Epithelial cell of esophagus (primary cell): ENCODE measurements at regions not wholly inside any gene's neighbourhood (a gene's known extent, or its start where the extent isn't known, plus 50 kb on each side); places are given as distances from the start of the nearest gene placed in this dataset.

Experiments used
- DNase-seq: peaks from one replicate; pipeline ENCODE4 v3.0.0; 2010; ENCODE audit warnings: low read depth
- H3K4me3 ChIP-seq: 2 replicates; pipeline ENCODE4 v1.5.1; 2011; ENCODE audit warnings: mild to moderate bottlenecking, low read length, control low read depth
- TF ChIP-seq, protein P1 (sequence below): IDR thresholded peaks from 2 replicates; pipeline ENCODE4 v1.5.1; 2011; ENCODE audit warnings: low read depth, mild to moderate bottlenecking, low read length, control low read depth, inconsistent platforms; ENCODE audit not compliant: insufficient read depth; ENCODE audit errors: missing control alignments

DNA sequence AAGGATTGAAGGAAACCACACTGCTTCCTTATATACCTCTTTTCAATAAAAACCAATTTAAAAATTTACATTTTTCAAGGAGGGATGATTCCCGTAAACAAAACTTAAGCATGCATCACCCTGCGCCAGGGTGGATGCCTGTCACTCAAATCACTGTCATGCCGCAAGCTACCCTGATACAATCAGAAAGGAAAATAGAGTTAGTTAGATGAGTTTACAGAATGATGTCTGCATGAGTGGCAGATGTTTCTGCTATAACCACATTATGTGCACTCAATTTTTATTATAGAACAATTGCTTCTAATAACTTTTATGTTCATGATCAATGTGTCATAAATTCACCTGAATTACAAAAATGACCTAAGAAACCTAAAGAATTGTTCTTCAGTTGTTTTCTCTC is 123.4 kb upstream of the ADGRL4 start:
- TF ChIP-seq, protein P1, sequence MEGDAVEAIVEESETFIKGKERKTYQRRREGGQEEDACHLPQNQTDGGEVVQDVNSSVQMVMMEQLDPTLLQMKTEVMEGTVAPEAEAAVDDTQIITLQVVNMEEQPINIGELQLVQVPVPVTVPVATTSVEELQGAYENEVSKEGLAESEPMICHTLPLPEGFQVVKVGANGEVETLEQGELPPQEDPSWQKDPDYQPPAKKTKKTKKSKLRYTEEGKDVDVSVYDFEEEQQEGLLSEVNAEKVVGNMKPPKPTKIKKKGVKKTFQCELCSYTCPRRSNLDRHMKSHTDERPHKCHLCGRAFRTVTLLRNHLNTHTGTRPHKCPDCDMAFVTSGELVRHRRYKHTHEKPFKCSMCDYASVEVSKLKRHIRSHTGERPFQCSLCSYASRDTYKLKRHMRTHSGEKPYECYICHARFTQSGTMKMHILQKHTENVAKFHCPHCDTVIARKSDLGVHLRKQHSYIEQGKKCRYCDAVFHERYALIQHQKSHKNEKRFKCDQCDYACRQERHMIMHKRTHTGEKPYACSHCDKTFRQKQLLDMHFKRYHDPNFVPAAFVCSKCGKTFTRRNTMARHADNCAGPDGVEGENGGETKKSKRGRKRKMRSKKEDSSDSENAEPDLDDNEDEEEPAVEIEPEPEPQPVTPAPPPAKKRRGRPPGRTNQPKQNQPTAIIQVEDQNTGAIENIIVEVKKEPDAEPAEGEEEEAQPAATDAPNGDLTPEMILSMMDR: no peak
- no peak for DNase-seq
- no peak overlapping the region for H3K4me3 ChIP-seq

DNA sequence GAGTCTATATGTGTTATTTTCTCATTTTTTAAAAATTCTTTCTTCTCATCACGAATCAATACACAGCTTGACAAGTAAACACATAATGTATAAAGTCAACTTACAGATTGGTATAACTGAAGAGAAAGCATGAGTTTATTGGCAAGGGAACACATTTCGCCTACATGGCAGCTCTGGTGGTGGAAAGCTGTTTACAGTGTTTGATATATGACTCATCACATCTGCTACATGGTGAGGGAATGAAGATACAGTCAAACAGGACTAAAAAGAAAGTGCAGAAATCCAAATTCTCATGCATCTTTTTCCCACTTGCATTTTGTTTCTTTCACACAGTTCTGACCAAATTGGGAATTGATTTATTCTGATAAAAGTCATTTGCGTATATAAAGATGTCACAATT is 122.2 kb upstream of the ADGRL4 start:
- TF ChIP-seq, protein P1: peak; percentile 6
- DNase-seq: peak; percentile 64
- H3K4me3 ChIP-seq: no peak overlapping the region

DNA sequence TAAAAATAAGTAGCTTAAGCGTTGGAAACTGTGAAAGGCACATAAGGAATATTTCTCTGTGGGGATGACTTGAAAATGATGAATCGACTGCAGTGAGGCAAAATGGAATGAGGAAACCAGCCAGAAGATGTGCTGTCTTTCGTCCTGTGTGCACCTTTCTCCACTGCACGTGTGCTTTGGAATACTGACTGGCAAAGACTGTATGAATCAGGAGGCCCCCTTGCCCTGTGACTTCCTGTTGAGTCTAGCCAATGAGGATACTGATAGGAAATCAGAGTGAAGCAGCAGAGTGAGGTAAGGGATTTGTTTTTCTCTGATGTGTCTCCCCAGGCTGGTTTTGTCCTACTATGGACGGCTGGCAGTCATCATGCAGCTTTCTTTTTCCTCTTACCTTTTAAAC is 118.2 kb upstream of the ADGRL4 start:
- TF ChIP-seq, protein P1: no peak
- no peak overlapping the region for H3K4me3 ChIP-seq
- DNase-seq: peak; percentile 63

DNA sequence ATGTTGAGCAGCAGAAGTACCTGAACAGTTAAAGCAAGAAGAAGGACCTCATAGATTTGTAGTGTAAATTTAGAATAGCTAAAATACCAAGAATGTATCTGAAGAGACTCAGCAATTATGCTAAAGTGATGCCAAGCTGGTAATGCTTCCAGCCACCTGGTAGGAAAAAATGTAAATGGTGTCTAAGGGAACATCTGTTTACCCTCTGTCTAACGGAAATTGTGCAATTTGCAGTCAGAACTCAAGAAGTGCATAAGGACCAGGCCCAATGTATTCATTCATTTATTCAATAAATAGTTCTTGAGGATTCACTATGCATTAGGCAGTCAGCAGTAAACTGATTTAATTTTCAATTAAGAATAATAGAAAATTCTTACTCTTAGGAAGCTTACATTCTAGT is 116.0 kb upstream of the ADGRL4 start:
- DNase-seq: no peak
- TF ChIP-seq, protein P1: no peak

DNA sequence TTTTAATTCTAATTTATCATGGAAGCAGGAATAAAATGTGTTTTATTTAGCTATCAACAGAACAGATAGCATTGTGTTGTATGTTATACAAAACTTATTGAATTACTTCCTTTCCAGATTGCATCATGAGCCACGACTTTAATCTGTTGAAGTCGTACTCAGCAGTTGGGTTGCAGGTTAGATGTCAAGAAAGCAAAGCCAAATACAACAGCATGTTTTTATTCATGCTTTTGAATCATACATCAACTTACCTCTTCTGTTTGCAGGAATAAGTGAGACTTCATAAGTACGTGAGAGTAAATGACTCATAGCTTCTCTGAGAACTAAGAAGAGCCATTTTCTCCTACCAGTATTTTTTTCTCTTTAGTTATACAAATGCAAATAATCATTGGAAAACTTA is 110.8 kb upstream of the ADGRL4 start:
- peak; percentile 24 for DNase-seq
- H3K4me3 ChIP-seq: no peak overlapping the region
- TF ChIP-seq, protein P1: no peak

More for the DNA sequence above, 116.0 kb upstream of the ADGRL4 start:
- no peak overlapping the region for H3K4me3 ChIP-seq

DNA sequence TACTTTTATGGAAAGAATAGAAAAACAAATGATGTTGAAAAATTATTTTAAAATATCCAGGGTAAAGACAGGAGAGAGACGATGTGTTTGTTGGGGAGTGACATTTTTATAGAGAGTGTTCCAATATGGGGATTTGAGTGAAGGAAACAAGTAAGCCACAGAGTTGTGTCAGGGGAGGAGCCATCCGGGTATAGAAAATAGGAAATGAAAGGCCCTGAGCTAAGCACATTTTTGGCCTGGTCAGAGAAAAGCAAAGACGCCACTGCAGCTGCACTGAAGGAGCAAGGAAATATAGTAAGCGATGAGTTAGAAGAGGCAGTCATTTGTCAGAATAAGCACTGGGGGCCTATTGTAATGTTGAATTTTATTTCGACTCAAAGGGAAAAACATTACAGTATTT is 107.3 kb upstream of the ADGRL4 start:
- DNase-seq: no peak
- no peak overlapping the region for H3K4me3 ChIP-seq
- TF ChIP-seq, protein P1: no peak

DNA sequence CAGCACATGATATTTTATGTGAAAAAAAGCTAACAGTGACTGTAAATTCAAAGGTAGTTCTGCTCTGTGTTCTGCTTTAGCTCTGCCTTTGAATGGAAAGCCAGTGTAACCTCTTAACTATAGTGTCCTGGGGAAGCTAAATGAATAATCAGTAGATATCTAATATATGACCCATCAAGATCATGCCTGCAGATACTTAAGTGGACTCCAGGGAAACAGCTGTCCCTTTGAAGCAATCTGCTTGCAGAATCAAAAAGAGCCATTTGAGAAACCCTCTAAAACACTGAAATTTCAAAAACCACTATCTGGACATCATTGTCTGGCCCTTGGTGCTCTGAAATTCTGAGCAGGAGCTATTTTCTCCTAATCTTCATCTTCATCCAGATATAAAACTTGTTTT is 104.2 kb upstream of the ADGRL4 start:
- TF ChIP-seq, protein P1: no peak
- no peak for DNase-seq
- H3K4me3 ChIP-seq: no peak overlapping the region
